ENCODE measurements at regions not wholly inside any gene's neighbourhood (a gene's known extent, or its start where the extent isn't known, plus 50 kb on each side); places are given as distances from the start of the nearest gene placed in this dataset.

DNA sequence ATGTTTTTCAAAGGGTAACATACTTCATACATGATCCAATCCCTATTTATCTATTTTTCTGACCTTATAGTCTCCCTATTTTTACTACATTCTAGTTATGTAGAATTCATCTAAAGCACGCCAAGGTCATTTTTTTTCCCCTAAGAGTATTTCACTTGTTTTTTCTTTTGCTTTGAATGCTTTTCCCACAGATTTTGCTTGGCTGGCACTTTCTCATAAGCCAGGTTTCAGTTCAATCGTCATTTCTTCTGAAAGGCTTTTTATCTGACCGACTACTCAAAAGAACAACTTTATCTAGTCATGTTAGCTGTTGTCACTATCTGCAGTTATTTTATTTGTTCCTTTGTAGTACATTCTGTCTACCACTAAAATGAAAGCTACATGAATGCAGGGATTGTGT lies 1274.6 kb downstream of the REEP3 start:
- POLR2A ChIA-PET = no interaction called here
- WGBS (ENCODE audit: low lambda C conversion rate) = 2% methylated on average over 3 of the region's 3 CpGs
- no peak for FAIRE-seq
- Histone ChIP-seq H3K27ac (ENCODE audit: extremely low read length, insufficient read depth, low read length) (no peak overlapping the region), H3K9ac (ENCODE audit: insufficient read depth, low read depth, low read length) (no peak overlapping the region), H3K4me3 (replicated peaks in 1 of 3; ENCODE audit: insufficient read depth in 1 of 3, low read depth in 2 of 3, low read length in 3 of 3) (no peak overlapping the region), H3K27me3 (ENCODE audit: control insufficient read depth in 1 of 2, insufficient read depth in 2 of 2, low read length in 2 of 2) (no peaks in the 10 kb centered on the region), H3K79me2 (ENCODE audit: insufficient read depth, low read length) (no peaks in the 10 kb centered on the region), H4K20me1 (ENCODE audit: insufficient read depth, low read length) (no peaks in the 10 kb centered on the region), H3K9me3 (ENCODE audit: low read length) (peaks cover 16% of the 10 kb centered on the region), H2AFZ (ENCODE audit: low read length) (no peak overlapping the region), H3K36me3 (replicated peaks in 1 of 2; ENCODE audit: control insufficient read depth in 1 of 2, insufficient read depth in 2 of 2, low read length in 2 of 2) (no peaks in the 10 kb centered on the region), H3K4me1 (ENCODE audit: insufficient read depth, low read length) (no peaks in the 10 kb centered on the region), H3K4me2 (ENCODE audit: low read depth, low read length) (no peak overlapping the region)
- ATAC-seq = no peak
- CTCF ChIA-PET (ENCODE audit: low intra/inter-chr PET ratio, low total read pairs) = no interaction called here
- TF ChIP-seq MAFF (IDR thresholded peaks at IDR 0.05; ENCODE audit: low read depth, low read length) = peak; percentile 77
- peak; percentile 72 to 79 for TF ChIP-seq MAFK (conservative IDR thresholded peaks at IDR 0.05 in 1 of 2, IDR thresholded peaks at IDR 0.05 in 1 of 2; ENCODE audit: low read length in 2 of 2)
- TF ChIP-seq, protein P1, sequence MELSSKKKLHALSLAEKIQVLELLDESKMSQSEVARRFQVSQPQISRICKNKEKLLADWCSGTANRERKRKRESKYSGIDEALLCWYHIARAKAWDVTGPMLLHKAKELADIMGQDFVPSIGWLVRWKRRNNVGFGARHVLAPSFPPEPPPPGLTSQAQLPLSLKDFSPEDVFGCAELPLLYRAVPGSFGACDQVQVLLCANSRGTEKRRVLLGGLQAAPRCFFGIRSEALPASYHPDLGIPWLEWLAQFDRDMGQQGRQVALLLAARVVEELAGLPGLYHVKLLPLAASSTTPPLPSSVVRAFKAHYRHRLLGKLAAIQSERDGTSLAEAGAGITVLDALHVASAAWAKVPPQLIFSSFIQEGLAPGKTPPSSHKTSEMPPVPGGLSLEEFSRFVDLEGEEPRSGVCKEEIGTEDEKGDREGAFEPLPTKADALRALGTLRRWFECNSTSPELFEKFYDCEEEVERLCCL (CRISPR knock-in tag; IDR thresholded peaks at IDR 0.05; ENCODE audit: borderline replicate concordance) = no peak
- DNase-seq (ENCODE audit: low spot score) = no peak
- in situ Hi-C loops (cut with HindIII; ENCODE audit: extremely low pct_ligation_motif_present, low pct_unique_long_range_greater_than_20kb) = no loop called here
- no TSS peak for BruUV-seq (replicated peaks)
- intact Hi-C loops (cut with micrococcal nuclease; ENCODE audit: unreplicated experiment) = no loop called here

DNA sequence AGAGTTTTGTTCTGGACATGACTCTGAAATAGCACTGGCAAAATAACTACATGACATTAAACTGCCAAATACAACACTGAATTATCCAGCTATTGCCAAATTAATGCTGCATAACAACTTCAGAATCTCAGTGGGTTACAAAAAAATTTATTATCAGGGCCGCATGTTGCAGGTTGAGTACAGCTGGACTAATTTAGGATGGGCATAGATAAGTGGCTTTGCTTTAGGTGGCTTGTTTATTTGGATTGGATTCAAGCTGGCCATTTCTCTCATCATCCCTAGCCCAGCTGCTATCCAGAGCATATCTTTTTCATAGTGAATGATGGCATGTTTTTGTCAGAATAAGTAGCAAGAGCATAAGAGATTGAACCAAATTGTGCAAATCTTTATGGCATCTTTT lies 1277.1 kb downstream of the REEP3 start:
- FAIRE-seq (no peak), ATAC-seq (no peak), DNase-seq (ENCODE audit: low spot score) (no peak)
- no peaks in the 10 kb centered on the region for H3K27me3 ChIP-seq (ENCODE audit: control insufficient read depth in 1 of 2, insufficient read depth in 2 of 2, low read length in 2 of 2)
- H3K4me1 ChIP-seq (ENCODE audit: insufficient read depth, low read length) = no peaks in the 10 kb centered on the region
- H4K20me1 ChIP-seq (ENCODE audit: insufficient read depth, low read length) = no peaks in the 10 kb centered on the region
- no peak overlapping the region for H3K27ac ChIP-seq (ENCODE audit: extremely low read length, insufficient read depth, low read length)
- H3K4me3 ChIP-seq (replicated peaks in 1 of 3; ENCODE audit: insufficient read depth in 1 of 3, low read depth in 2 of 3, low read length in 3 of 3) = no peak overlapping the region
- no peak overlapping the region for H3K9ac ChIP-seq (ENCODE audit: insufficient read depth, low read depth, low read length)
- ChIA-PET POLR2A (no interaction called here), CTCF (ENCODE audit: low intra/inter-chr PET ratio, low total read pairs) (no interaction called here)
- H2AFZ ChIP-seq (ENCODE audit: low read length) = no peak overlapping the region
- no peaks in the 10 kb centered on the region for H3K36me3 ChIP-seq (replicated peaks in 1 of 2; ENCODE audit: control insufficient read depth in 1 of 2, insufficient read depth in 2 of 2, low read length in 2 of 2)
- H3K4me2 ChIP-seq (ENCODE audit: low read depth, low read length) = no peak overlapping the region
- BruUV-seq (replicated peaks) = no TSS peak
- intact Hi-C loops (cut with micrococcal nuclease; ENCODE audit: unreplicated experiment) = no loop called here
- H3K9me3 ChIP-seq (ENCODE audit: low read length) = peaks cover 35% of the 10 kb centered on the region; the same call in 1 of the 2 replicates
- in situ Hi-C loops (cut with HindIII; ENCODE audit: extremely low pct_ligation_motif_present, low pct_unique_long_range_greater_than_20kb) = no loop called here
- WGBS (ENCODE audit: low lambda C conversion rate) = 0% methylated on average over 1 of the region's 1 CpG
- H3K79me2 ChIP-seq (ENCODE audit: insufficient read depth, low read length) = no peaks in the 10 kb centered on the region
- TF ChIP-seq, protein P2, sequence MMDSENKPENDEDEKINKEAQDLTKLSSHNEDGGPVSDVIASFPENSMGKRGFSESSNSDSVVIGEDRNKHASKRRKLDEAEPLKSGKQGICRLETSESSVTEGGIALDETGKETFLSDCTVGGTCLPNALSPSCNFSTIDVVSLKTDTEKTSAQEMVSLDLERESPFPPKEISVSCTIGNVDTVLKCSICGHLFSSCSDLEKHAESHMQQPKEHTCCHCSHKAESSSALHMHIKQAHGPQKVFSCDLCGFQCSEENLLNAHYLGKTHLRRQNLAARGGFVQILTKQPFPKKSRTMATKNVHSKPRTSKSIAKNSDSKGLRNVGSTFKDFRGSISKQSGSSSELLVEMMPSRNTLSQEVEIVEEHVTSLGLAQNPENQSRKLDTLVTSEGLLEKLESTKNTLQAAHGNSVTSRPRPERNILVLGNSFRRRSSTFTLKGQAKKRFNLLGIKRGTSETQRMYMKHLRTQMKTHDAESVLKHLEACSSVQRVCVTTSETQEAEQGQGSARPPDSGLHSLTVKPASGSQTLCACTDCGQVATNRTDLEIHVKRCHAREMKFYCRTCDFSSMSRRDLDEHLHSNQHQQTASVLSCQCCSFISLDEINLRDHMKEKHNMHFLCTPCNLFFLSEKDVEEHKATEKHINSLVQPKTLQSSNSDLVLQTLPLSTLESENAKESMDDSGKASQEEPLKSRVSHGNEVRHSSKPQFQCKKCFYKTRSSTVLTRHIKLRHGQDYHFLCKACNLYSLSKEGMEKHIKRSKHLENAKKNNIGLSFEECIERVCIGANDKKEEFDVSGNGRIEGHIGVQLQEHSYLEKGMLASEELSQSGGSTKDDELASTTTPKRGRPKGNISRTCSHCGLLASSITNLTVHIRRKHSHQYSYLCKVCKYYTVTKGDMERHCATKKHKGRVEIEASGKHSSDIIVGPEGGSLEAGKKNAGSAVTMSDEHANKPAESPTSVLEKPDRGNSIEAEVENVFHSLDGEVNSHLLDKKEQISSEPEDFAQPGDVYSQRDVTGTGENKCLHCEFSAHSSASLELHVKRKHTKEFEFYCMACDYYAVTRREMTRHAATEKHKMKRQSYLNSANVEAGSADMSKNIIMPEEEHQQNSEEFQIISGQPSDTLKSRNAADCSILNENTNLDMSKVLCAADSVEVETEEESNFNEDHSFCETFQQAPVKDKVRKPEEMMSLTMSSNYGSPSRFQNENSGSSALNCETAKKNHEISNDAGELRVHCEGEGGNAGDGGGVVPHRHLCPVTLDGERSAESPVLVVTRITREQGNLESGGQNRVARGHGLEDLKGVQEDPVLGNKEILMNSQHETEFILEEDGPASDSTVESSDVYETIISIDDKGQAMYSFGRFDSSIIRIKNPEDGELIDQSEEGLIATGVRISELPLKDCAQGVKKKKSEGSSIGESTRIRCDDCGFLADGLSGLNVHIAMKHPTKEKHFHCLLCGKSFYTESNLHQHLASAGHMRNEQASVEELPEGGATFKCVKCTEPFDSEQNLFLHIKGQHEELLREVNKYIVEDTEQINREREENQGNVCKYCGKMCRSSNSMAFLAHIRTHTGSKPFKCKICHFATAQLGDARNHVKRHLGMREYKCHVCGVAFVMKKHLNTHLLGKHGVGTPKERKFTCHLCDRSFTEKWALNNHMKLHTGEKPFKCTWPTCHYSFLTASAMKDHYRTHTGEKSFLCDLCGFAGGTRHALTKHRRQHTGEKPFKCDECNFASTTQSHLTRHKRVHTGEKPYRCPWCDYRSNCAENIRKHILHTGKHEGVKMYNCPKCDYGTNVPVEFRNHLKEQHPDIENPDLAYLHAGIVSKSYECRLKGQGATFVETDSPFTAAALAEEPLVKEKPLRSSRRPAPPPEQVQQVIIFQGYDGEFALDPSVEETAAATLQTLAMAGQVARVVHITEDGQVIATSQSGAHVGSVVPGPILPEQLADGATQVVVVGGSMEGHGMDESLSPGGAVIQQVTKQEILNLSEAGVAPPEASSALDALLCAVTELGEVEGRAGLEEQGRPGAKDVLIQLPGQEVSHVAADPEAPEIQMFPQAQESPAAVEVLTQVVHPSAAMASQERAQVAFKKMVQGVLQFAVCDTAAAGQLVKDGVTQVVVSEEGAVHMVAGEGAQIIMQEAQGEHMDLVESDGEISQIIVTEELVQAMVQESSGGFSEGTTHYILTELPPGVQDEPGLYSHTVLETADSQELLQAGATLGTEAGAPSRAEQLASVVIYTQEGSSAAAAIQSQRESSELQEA (CRISPR knock-in tag; IDR thresholded peaks at IDR 0.05; ENCODE audit: not compliant biosample characterization) = no peak
- TF ChIP-seq KDM6A (CRISPR knock-in tag; IDR thresholded peaks at IDR 0.05; ENCODE audit: low read depth) = no peak
- TF ChIP-seq ZNF460 (CRISPR knock-in tag; IDR thresholded peaks at IDR 0.05; ENCODE audit: borderline replicate concordance) = no peak
- no peak for TF ChIP-seq ZNF788 (CRISPR knock-in tag; IDR thresholded peaks at IDR 0.05; ENCODE audit: borderline replicate concordance)

Data from HepG2 (cell line).